WTC11 (cell line): ENCODE measurements at regions not wholly inside any gene's neighbourhood (a gene's known extent, or its start where the extent isn't known, plus 50 kb on each side); places are given as distances from the start of the nearest gene placed in this dataset.

Experiments
- ATAC-seq: fragments of 200-7000 bp; cut with Tn5 transposase; 2 replicates; pipeline ENCODE4 v1.10.0; 2021; ENCODE audit warnings: mild to moderate bottlenecking, moderate library complexity
- CTCF ChIA-PET: fragments of 300-600 bp; sonication (Branson Sonifier 250); formaldehyde crosslinking; loops from one replicate; lab custom pipeline; 2021; ENCODE audit warnings: antibody characterized with exemption; lab: Charles Lee
- POLR2A ChIA-PET: fragments of 350-600 bp; sonication (Branson Sonifier 250); formaldehyde crosslinking; loops from one replicate; lab custom pipeline; 2021; ENCODE audit warnings: antibody characterized with exemption; lab: Charles Lee
- DNase-seq: peaks from one replicate; pipeline ENCODE4 v3.0.0; 2021; ENCODE audit warnings: low spot score
- H3K27ac Mint-ChIP-seq: 2 replicates; pipeline ENCODE4 v1.8.0; 2021; ENCODE audit warnings: mixed read lengths
- H3K27me3 Mint-ChIP-seq: 2 replicates; pipeline ENCODE4 v1.8.0; 2021; ENCODE audit warnings: low read depth, mild to moderate bottlenecking, moderate library complexity, mixed read lengths
- H3K36me3 Mint-ChIP-seq: 2 replicates; pipeline ENCODE4 v1.8.0; 2021; ENCODE audit warnings: mixed read lengths
- H3K4me1 Mint-ChIP-seq: 2 replicates; pipeline ENCODE4 v1.8.0; 2022; ENCODE audit warnings: mixed read lengths
- H3K4me3 Mint-ChIP-seq: 2 replicates; pipeline ENCODE4 v1.8.0; 2021; ENCODE audit warnings: mild to moderate bottlenecking, moderate library complexity, mixed read lengths
- H3K9me3 Mint-ChIP-seq: 2 replicates; pipeline ENCODE4 v1.8.0; 2021; ENCODE audit warnings: mixed read lengths
- AR ChIP-seq: fragments of 250-450 bp; sonication (Bioruptor Pico); IDR thresholded peaks from 2 replicates; pipeline ENCODE4 v1.9.0; 2021; ENCODE audit warnings: mild to moderate bottlenecking
- ATF2 ChIP-seq: sonication (generic); formaldehyde crosslinking; IDR thresholded peaks from 2 replicates; pipeline ENCODE4 v1.8.1; 2022; ENCODE audit warnings: low read depth, missing genetic modification reagents, borderline replicate concordance
- CTCF ChIP-seq: fragments of 200-600 bp; IDR thresholded peaks from 2 replicates; pipeline ENCODE4 v1.8.0; 2022; ENCODE audit warnings: antibody characterized with exemption
- EMX1 ChIP-seq: fragments of 250-450 bp; sonication (Bioruptor Pico); IDR thresholded peaks from 2 replicates; pipeline ENCODE4 v1.8.0; 2021; ENCODE audit warnings: mild to moderate bottlenecking
- ETV6 ChIP-seq: sonication (generic); formaldehyde crosslinking; IDR thresholded peaks from 2 replicates; pipeline ENCODE4 v1.8.1; 2022; ENCODE audit warnings: mild to moderate bottlenecking, missing genetic modification reagents
- FOXP1 ChIP-seq: sonication (generic); formaldehyde crosslinking; IDR thresholded peaks from 2 replicates; pipeline ENCODE4 v1.8.0; 2022; ENCODE audit warnings: missing genetic modification reagents, mild to moderate bottlenecking, moderate library complexity, borderline replicate concordance
- GABPB1 ChIP-seq: sonication (generic); formaldehyde crosslinking; IDR thresholded peaks from 2 replicates; pipeline ENCODE4 v1.8.1; 2023; ENCODE audit warnings: mild to moderate bottlenecking, missing genetic modification reagents
- HMGA2 ChIP-seq: fragments of 250-450 bp; sonication (Bioruptor Pico); IDR thresholded peaks from 2 replicates; pipeline ENCODE4 v1.4.0; 2021; ENCODE audit warnings: mild to moderate bottlenecking, moderate library complexity
- IRF2 ChIP-seq: sonication (generic); formaldehyde crosslinking; IDR thresholded peaks from 2 replicates; pipeline ENCODE4 v1.8.0; 2022; ENCODE audit warnings: low read depth, missing genetic modification reagents, borderline replicate concordance
- MXD4 ChIP-seq: fragments of 250-450 bp; sonication (Bioruptor Pico); IDR thresholded peaks from 2 replicates; pipeline ENCODE4 v1.8.0; 2021; ENCODE audit warnings: mild to moderate bottlenecking, moderate library complexity, borderline replicate concordance
- NR2C2 ChIP-seq: sonication (generic); formaldehyde crosslinking; IDR thresholded peaks from 2 replicates; pipeline ENCODE4 v1.8.0; 2022; ENCODE audit warnings: mild to moderate bottlenecking, missing genetic modification reagents
- PRDM15 ChIP-seq: sonication (generic); formaldehyde crosslinking; IDR thresholded peaks from 2 replicates; pipeline ENCODE4 v1.8.0; 2022; ENCODE audit warnings: missing genetic modification reagents
- PRRX2 ChIP-seq: fragments of 250-450 bp; sonication (Bioruptor Pico); IDR thresholded peaks from 2 replicates; pipeline ENCODE4 v1.8.0; 2021; ENCODE audit warnings: mild to moderate bottlenecking
- SP1 ChIP-seq: sonication (generic); formaldehyde crosslinking; conservative IDR thresholded peaks from 2 replicates; pipeline ENCODE4 v1.8.1; 2022; ENCODE audit warnings: missing genetic modification reagents
- ZNF396 ChIP-seq: fragments of 250-450 bp; sonication (Bioruptor Pico); IDR thresholded peaks from 2 replicates; pipeline ENCODE4 v1.8.0; 2021; ENCODE audit warnings: mild to moderate bottlenecking, moderate library complexity, borderline replicate concordance
- ZNF512 ChIP-seq: sonication (generic); formaldehyde crosslinking; IDR thresholded peaks from 2 replicates; pipeline ENCODE4 v1.8.1; 2022; ENCODE audit warnings: missing genetic modification reagents, borderline replicate concordance
- TF ChIP-seq, protein P1 (sequence below): fragments of 250-450 bp; sonication (Bioruptor Pico); IDR thresholded peaks from 2 replicates; pipeline ENCODE4 v2.1.2; 2022; ENCODE audit warnings: mild to moderate bottlenecking, moderate library complexity
- TF ChIP-seq, protein P2 (sequence below): sonication (generic); formaldehyde crosslinking; IDR thresholded peaks from 2 replicates; pipeline ENCODE4 v1.8.0; 2023; ENCODE audit warnings: mild to moderate bottlenecking, missing genetic modification reagents
- TF ChIP-seq, protein P3 (sequence below): sonication (generic); formaldehyde crosslinking; IDR thresholded peaks from 2 replicates; pipeline ENCODE4 v1.8.0; 2022; ENCODE audit warnings: mild to moderate bottlenecking, missing genetic modification reagents

GRCh38 chr15:70316059-70316600 lies 218.4 kb upstream of the TLE3 start:
- H3K36me3 Mint-ChIP-seq = no peaks in the 10 kb centered on the region; the same call in 1 of the 2 replicates
- POLR2A ChIA-PET = no interaction called here
- no peak overlapping the region for H3K27ac Mint-ChIP-seq
- peaks cover 6% of the 10 kb centered on the region for H3K4me1 Mint-ChIP-seq
- H3K27me3 Mint-ChIP-seq = no peaks in the 10 kb centered on the region
- ATAC-seq (no peak), DNase-seq (no peak)
- CTCF ChIA-PET = interaction anchor here (0.5 to 1.3 kb wide), 4 partner anchors 8 to 151 kb away, joined by 3 to 4 read pairs (median 3); no protein-coding TSS in a partner anchor
- H3K4me3 Mint-ChIP-seq = no peak overlapping the region
- no peaks in the 10 kb centered on the region for H3K9me3 Mint-ChIP-seq
- TF ChIP-seq MXD4 (CRISPR knock-in tag) (no peak), GABPB1 (CRISPR knock-in tag) (no peak), HMGA2 (CRISPR knock-in tag) (no peak), NR2C2 (CRISPR knock-in tag) (no peak), PRRX2 (CRISPR knock-in tag) (no peak), ETV6 (CRISPR knock-in tag) (no peak), ZNF512 (CRISPR knock-in tag) (no peak), EMX1 (CRISPR knock-in tag) (no peak), PRDM15 (no peak), ZNF396 (CRISPR knock-in tag) (no peak), SP1 (CRISPR knock-in tag) (no peak), FOXP1 (CRISPR knock-in tag) (no peak), AR (CRISPR knock-in tag) (no peak), IRF2 (CRISPR knock-in tag) (no peak), CTCF (no peak), ATF2 (CRISPR knock-in tag) (no peak)
- TF ChIP-seq, protein P1, sequence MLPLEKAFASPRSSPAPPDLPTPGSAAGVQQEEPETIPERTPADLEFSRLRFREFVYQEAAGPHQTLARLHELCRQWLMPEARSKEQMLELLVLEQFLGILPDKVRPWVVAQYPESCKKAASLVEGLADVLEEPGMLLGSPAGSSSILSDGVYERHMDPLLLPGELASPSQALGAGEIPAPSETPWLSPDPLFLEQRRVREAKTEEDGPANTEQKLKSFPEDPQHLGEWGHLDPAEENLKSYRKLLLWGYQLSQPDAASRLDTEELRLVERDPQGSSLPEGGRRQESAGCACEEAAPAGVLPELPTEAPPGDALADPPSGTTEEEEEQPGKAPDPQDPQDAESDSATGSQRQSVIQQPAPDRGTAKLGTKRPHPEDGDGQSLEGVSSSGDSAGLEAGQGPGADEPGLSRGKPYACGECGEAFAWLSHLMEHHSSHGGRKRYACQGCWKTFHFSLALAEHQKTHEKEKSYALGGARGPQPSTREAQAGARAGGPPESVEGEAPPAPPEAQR = no peak
- TF ChIP-seq, protein P2, sequence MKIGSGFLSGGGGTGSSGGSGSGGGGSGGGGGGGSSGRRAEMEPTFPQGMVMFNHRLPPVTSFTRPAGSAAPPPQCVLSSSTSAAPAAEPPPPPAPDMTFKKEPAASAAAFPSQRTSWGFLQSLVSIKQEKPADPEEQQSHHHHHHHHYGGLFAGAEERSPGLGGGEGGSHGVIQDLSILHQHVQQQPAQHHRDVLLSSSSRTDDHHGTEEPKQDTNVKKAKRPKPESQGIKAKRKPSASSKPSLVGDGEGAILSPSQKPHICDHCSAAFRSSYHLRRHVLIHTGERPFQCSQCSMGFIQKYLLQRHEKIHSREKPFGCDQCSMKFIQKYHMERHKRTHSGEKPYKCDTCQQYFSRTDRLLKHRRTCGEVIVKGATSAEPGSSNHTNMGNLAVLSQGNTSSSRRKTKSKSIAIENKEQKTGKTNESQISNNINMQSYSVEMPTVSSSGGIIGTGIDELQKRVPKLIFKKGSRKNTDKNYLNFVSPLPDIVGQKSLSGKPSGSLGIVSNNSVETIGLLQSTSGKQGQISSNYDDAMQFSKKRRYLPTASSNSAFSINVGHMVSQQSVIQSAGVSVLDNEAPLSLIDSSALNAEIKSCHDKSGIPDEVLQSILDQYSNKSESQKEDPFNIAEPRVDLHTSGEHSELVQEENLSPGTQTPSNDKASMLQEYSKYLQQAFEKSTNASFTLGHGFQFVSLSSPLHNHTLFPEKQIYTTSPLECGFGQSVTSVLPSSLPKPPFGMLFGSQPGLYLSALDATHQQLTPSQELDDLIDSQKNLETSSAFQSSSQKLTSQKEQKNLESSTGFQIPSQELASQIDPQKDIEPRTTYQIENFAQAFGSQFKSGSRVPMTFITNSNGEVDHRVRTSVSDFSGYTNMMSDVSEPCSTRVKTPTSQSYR (CRISPR knock-in tag) = no peak
- TF ChIP-seq, protein P3, sequence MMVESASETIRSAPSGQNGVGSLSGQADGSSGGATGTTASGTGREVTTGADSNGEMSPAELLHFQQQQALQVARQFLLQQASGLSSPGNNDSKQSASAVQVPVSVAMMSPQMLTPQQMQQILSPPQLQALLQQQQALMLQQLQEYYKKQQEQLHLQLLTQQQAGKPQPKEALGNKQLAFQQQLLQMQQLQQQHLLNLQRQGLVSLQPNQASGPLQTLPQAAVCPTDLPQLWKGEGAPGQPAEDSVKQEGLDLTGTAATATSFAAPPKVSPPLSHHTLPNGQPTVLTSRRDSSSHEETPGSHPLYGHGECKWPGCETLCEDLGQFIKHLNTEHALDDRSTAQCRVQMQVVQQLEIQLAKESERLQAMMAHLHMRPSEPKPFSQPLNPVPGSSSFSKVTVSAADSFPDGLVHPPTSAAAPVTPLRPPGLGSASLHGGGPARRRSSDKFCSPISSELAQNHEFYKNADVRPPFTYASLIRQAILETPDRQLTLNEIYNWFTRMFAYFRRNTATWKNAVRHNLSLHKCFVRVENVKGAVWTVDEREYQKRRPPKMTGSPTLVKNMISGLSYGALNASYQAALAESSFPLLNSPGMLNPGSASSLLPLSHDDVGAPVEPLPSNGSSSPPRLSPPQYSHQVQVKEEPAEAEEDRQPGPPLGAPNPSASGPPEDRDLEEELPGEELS (CRISPR knock-in tag) = no peak
